ENCODE measurements at regions not wholly inside any gene's neighbourhood (a gene's known extent, or its start where the extent isn't known, plus 50 kb on each side); places are given as distances from the start of the nearest gene placed in this dataset.

DNA sequence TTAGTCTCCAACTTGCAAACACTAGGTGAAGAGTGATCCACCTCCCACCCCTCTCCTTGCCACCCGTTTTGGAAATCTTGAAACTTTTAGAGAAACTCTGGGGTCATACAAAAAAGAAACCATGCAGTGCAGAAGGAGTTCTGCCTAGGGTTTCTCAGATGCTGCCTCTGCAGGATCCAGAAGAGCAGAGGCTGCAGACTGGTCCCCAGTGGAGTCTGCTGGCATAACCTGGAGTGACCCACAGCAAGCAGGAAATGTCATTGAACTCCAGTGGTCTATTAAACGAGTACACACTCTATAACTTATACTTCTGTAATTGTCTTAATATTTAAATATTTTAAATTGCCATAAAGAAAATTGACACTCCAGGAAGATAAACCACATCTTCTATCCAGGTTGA is 280.7 kb upstream of the NT5E start:
- no peak for TF ChIP-seq EZH2 (IDR thresholded peaks at IDR 0.05; ENCODE audit: borderline replicate concordance, insufficient read depth, low read depth, low read length, poor library complexity, severe bottlenecking)
- TF ChIP-seq, protein P1, sequence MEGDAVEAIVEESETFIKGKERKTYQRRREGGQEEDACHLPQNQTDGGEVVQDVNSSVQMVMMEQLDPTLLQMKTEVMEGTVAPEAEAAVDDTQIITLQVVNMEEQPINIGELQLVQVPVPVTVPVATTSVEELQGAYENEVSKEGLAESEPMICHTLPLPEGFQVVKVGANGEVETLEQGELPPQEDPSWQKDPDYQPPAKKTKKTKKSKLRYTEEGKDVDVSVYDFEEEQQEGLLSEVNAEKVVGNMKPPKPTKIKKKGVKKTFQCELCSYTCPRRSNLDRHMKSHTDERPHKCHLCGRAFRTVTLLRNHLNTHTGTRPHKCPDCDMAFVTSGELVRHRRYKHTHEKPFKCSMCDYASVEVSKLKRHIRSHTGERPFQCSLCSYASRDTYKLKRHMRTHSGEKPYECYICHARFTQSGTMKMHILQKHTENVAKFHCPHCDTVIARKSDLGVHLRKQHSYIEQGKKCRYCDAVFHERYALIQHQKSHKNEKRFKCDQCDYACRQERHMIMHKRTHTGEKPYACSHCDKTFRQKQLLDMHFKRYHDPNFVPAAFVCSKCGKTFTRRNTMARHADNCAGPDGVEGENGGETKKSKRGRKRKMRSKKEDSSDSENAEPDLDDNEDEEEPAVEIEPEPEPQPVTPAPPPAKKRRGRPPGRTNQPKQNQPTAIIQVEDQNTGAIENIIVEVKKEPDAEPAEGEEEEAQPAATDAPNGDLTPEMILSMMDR (IDR thresholded peaks at IDR 0.05): no peak

All from B cell (primary cell).